Breast epithelium (tissue), 3 donors: ENCODE measurements at regions not wholly inside any gene's neighbourhood (a gene's known extent, or its start where the extent isn't known, plus 50 kb on each side); places are given as distances from the start of the nearest gene placed in this dataset.

ENCODE experiments used
- CTCF ChIP-seq, 3 donors: fragments of 450-650 bp; IDR thresholded peaks; one replicate each; pipeline ENCODE4 v1.5.1; 2016 to 2017; ENCODE audit warnings: antibody characterized with exemption in 3 of 3, mild to moderate bottlenecking in 3 of 3, moderate library complexity in 3 of 3
- POLR2A ChIP-seq: fragments of 450-650 bp; IDR thresholded peaks from one replicate; pipeline ENCODE4 v1.6.1; 2016; ENCODE audit warnings: antibody characterized with exemption, mild to moderate bottlenecking, moderate library complexity
- POLR2AphosphoS5 ChIP-seq, 3 donors: sonication (generic); formaldehyde crosslinking; IDR thresholded peaks; one replicate each; pipeline ENCODE4 v1.6.1; 2017; ENCODE audit warnings: antibody characterized with exemption in 3 of 3

- TF ChIP-seq POLR2A (no peak), CTCF (IDR thresholded peaks at IDR 0.05) (no peak), POLR2AphosphoS5 (IDR thresholded peaks at IDR 0.05) (no peak)
These were observed 136.9 kb downstream of the SATB1 start for GRCh38 chr3:18288243-18288642.
